AG20443 (cell line): ENCODE measurements at regions not wholly inside any gene's neighbourhood (a gene's known extent, or its start where the extent isn't known, plus 50 kb on each side); places are given as distances from the start of the nearest gene placed in this dataset.
"Not testable (repeated sequence)": the region's sequence is repeated elsewhere in the genome, so short reads cannot be mapped to it uniquely, and the experiment has no call there.

Experiments
- DNase-seq: peaks from one replicate; pipeline ENCODE4 v3.0.0; 2012; ENCODE audit warnings: low spot score, mixed read lengths

- no peak for DNase-seq
Measured at GRCh38 chr11:22441831-22442230, 103.7 kb downstream of the SLC17A6 start.

DNA sequence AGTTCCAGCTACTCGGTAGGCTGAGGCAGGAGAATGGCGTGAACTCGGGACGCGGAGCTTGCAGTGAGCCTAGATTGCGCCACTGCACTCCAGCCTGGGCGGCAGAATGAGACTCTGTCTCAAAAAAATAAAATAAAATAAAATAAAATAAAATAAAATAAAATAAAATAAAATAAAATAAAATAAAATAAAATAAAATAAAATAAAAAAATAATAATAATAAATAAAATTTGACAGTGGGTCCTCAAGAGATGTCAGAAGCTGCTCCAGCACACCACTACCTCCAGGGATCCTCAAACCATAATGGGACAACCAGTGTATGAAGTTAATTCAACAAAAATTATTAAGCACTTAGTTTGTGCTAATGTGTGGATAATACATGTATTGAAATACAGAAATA lies 97.4 kb downstream of the SLC17A6 start:
- not testable (repeated sequence) for DNase-seq

DNA sequence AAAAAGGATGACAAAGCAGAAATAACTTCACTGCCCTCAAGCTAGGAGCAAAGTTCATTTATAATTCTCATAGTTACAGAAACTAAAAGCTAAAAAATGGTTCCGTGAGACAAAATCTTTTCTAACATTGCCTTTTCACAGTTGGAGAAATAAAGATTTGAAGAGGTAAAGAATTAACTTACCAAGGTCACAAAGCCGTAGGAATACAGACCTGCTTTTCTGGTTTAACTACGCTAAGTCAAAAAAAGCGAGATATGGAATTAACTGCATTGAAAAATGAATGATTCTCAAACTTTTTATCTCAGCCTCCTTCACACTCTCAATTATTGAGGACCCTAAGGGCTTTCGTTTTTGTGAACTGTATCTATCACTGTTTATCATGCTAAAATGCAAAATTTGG lies 95.3 kb downstream of the SLC17A6 start:
- no peak for DNase-seq

GRCh38 chr11:22433094-22433455 lies 94.9 kb downstream of the SLC17A6 start:
- DNase-seq: peak; percentile 8

- DNase-seq: peak; percentile 8
Measured at GRCh38 chr11:22432291-22433093, 94.3 kb downstream of the SLC17A6 start.

GRCh38 chr11:22431106-22431505 lies 92.9 kb downstream of the SLC17A6 start:
- no peak for DNase-seq

GRCh38 chr11:22430639-22431038 lies 92.5 kb downstream of the SLC17A6 start:
- DNase-seq: no peak

GRCh38 chr11:22430141-22430541 lies 92.0 kb downstream of the SLC17A6 start:
- DNase-seq: no peak
